SH-SY5Y (cell line): ENCODE measurements at regions not wholly inside any gene's neighbourhood (a gene's known extent, or its start where the extent isn't known, plus 50 kb on each side); places are given as distances from the start of the nearest gene placed in this dataset.

Experiments
- GATA2 ChIP-seq: IDR thresholded peaks from 2 replicates; pipeline ENCODE4 v1.6.1; 2011; ENCODE audit warnings: mild to moderate bottlenecking, low read depth, low read length
- GATA3 ChIP-seq: IDR thresholded peaks from 2 replicates; pipeline ENCODE4 v1.6.1; 2011; ENCODE audit warnings: low read depth, mild to moderate bottlenecking, low read length, moderate library complexity

DNA sequence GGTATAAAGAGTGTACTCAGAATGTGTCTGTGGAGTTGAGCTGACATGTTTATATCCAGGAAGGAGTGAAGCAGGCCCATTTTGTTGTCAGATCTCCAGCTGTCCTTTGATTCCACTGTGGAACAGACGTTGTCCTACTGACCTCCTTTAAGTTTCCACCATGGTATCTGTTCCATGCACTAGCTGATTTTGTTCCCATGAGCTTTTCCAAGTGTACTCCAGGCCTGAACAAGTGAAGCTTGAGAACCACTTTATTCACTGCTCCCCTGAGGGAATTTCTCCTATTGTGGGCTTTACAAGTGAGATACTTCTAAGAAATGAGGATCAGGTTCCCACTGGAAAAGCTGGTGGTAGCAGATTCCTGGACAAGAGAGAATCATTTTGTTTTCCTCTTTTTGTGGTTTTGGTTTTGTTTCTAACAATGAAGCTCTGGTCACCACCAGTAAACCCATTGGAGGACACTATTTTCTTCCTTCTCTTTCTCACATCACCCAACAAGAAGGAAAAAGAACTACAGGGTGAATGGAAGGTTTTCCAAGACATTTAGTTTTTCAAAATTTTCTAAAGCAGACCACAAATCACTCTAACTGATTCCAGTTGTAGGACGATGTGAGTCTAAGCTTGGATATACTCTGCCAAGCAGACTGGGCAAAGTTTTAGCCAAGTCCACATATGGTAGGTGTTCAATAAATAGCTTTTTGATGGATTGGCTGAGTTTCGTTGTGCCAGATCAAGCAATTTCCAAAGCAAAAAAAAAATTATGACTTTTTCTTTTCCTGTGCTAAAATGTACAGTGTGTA lies 144.2 kb downstream of the JCAD start:
- no peak for TF ChIP-seq GATA2
- TF ChIP-seq GATA3 = no peak
